Effector memory CD8-positive, alpha-beta T cell (primary cell): ENCODE measurements at regions not wholly inside any gene's neighbourhood (a gene's known extent, or its start where the extent isn't known, plus 50 kb on each side); places are given as distances from the start of the nearest gene placed in this dataset.
"Not testable (repeated sequence)": the region's sequence is repeated elsewhere in the genome, so short reads cannot be mapped to it uniquely, and the experiment has no call there.

Source experiments
- ATAC-seq: fragments of 150-1000 bp; cut with Tn5 transposase; replicated peaks from 2 replicates; pipeline ENCODE4 v1.10.0; 2021; ENCODE audit warnings: mild to moderate bottlenecking, moderate library complexity
- DNase-seq, 3 experiments: peaks; one replicate each; pipeline ENCODE4 v3.0.0; 2021
- H3K27ac Mint-ChIP-seq, 2 donors: one replicate each; pipeline ENCODE4 v1.8.0; 2022; ENCODE audit warnings: mild to moderate bottlenecking in 2 of 2, mixed read lengths in 2 of 2, moderate library complexity in 2 of 2
- H3K27me3 Mint-ChIP-seq, 2 donors: one replicate each; pipeline ENCODE4 v1.8.0; 2022; ENCODE audit warnings: mixed read lengths in 2 of 2
- H3K36me3 Mint-ChIP-seq: one replicate; pipeline ENCODE4 v1.8.0; 2022; ENCODE audit warnings: mild to moderate bottlenecking, moderate library complexity, mixed read lengths; ENCODE audit not compliant: insufficient read depth
- H3K4me1 Mint-ChIP-seq, 2 donors: one replicate each; pipeline ENCODE4 v1.8.0; 2022; ENCODE audit warnings: low read depth in 2 of 2, mixed read lengths in 2 of 2
- H3K4me3 Mint-ChIP-seq, 2 donors: one replicate each; pipeline ENCODE4 v1.8.0; 2022; ENCODE audit warnings: mild to moderate bottlenecking in 2 of 2, mixed read lengths in 2 of 2, moderate library complexity in 2 of 2
- H3K9me3 Mint-ChIP-seq, 2 donors: one replicate each; pipeline ENCODE4 v1.8.0; 2022; ENCODE audit warnings: mixed read lengths in 2 of 2

GRCh38 chr7:125926621-125927020 is 997.0 kb upstream of the POT1 start:
- Mint-ChIP-seq H3K9me3 (peaks cover 0 to 6% of the 10 kb centered on the region in 2 donors), H3K27me3 (no peaks in the 10 kb centered on the region), H3K27ac (no peak overlapping the region), H3K4me3 (no peak overlapping the region), H3K4me1 (no peaks in the 10 kb centered on the region), H3K36me3 (no peaks in the 10 kb centered on the region)
- no peak for ATAC-seq
- no peak for DNase-seq

GRCh38 chr7:125924037-125924436 is 994.4 kb upstream of the POT1 start:
- Mint-ChIP-seq H3K4me1 (no peaks in the 10 kb centered on the region), H3K27me3 (no peaks in the 10 kb centered on the region), H3K27ac (no peak overlapping the region), H3K4me3 (no peak overlapping the region), H3K36me3 (no peaks in the 10 kb centered on the region), H3K9me3 (peaks cover 5 to 7% of the 10 kb centered on the region in 2 donors)
- ATAC-seq = no peak
- no peak for DNase-seq

- not testable (repeated sequence) for H3K27ac Mint-ChIP-seq, ATAC-seq, H3K4me1 Mint-ChIP-seq, DNase-seq, H3K27me3 Mint-ChIP-seq, H3K4me3 Mint-ChIP-seq, H3K36me3 Mint-ChIP-seq
- peaks cover 42 to 62% of the 10 kb centered on the region in 2 donors for H3K9me3 Mint-ChIP-seq
These were observed 985.8 kb upstream of the POT1 start for GRCh38 chr7:125915381-125915948.

GRCh38 chr7:125908711-125909110 is 979.1 kb upstream of the POT1 start:
- DNase-seq (no peak), ATAC-seq (no peak)
- H3K4me3 Mint-ChIP-seq = no peak overlapping the region
- no peaks in the 10 kb centered on the region for H3K27me3 Mint-ChIP-seq
- H3K4me1 Mint-ChIP-seq = no peaks in the 10 kb centered on the region
- H3K9me3 Mint-ChIP-seq = peaks cover 27 to 36% of the 10 kb centered on the region in 2 donors
- H3K27ac Mint-ChIP-seq = no peak overlapping the region
- H3K36me3 Mint-ChIP-seq = no peaks in the 10 kb centered on the region

GRCh38 chr7:125899577-125899976 is 970.0 kb upstream of the POT1 start:
- Mint-ChIP-seq H3K27ac (no peak overlapping the region), H3K27me3 (no peaks in the 10 kb centered on the region), H3K9me3 (peaks cover 7 to 19% of the 10 kb centered on the region in 2 donors), H3K36me3 (no peaks in the 10 kb centered on the region), H3K4me1 (no peaks in the 10 kb centered on the region), H3K4me3 (no peak overlapping the region)
- no peak for ATAC-seq
- no peak for DNase-seq

- H3K9me3 Mint-ChIP-seq = peaks cover 8 to 13% of the 10 kb centered on the region in 2 donors
- no peak for DNase-seq
- no peaks in the 10 kb centered on the region for H3K27me3 Mint-ChIP-seq
- no peak for ATAC-seq
- no peak overlapping the region for H3K4me3 Mint-ChIP-seq
- no peak overlapping the region for H3K27ac Mint-ChIP-seq
- no peaks in the 10 kb centered on the region for H3K4me1 Mint-ChIP-seq
- H3K36me3 Mint-ChIP-seq = peaks cover 3% of the 10 kb centered on the region
These were observed 962.8 kb upstream of the POT1 start for GRCh38 chr7:125892434-125892833.

GRCh38 chr7:125878988-125879387 is 949.4 kb upstream of the POT1 start:
- H3K4me3 Mint-ChIP-seq = no peak overlapping the region
- DNase-seq = no peak
- ATAC-seq = no peak
- H3K27me3 Mint-ChIP-seq = no peaks in the 10 kb centered on the region
- no peak overlapping the region for H3K27ac Mint-ChIP-seq
- no peaks in the 10 kb centered on the region for H3K36me3 Mint-ChIP-seq
- H3K4me1 Mint-ChIP-seq = no peaks in the 10 kb centered on the region
- H3K9me3 Mint-ChIP-seq = no peaks in the 10 kb centered on the region

- Mint-ChIP-seq H3K36me3 (no peaks in the 10 kb centered on the region), H3K27ac (no peak overlapping the region), H3K9me3 (no peaks in the 10 kb centered on the region), H3K4me1 (no peaks in the 10 kb centered on the region), H3K4me3 (no peak overlapping the region), H3K27me3 (no peaks in the 10 kb centered on the region)
- ATAC-seq = no peak
- DNase-seq = no peak
These were observed 948.8 kb upstream of the POT1 start for GRCh38 chr7:125878235-125878956.

- DNase-seq (no peak), ATAC-seq (no peak)
- Mint-ChIP-seq H3K4me3 (no peak overlapping the region), H3K27ac (no peak overlapping the region), H3K4me1 (no peaks in the 10 kb centered on the region), H3K36me3 (no peaks in the 10 kb centered on the region), H3K9me3 (peaks cover 0 to 3% of the 10 kb centered on the region in 2 donors), H3K27me3 (no peaks in the 10 kb centered on the region)
These were observed 947.6 kb upstream of the POT1 start for GRCh38 chr7:125877246-125877645.

GRCh38 chr7:125876431-125876830 is 946.8 kb upstream of the POT1 start:
- no peak for DNase-seq
- H3K4me1 Mint-ChIP-seq = no peaks in the 10 kb centered on the region
- no peak for ATAC-seq
- H3K27me3 Mint-ChIP-seq = no peaks in the 10 kb centered on the region
- H3K27ac Mint-ChIP-seq = no peak overlapping the region
- no peak overlapping the region for H3K4me3 Mint-ChIP-seq
- no peaks in the 10 kb centered on the region for H3K36me3 Mint-ChIP-seq
- peaks cover 0 to 4% of the 10 kb centered on the region in 2 donors for H3K9me3 Mint-ChIP-seq

- Mint-ChIP-seq H3K9me3 (peaks cover 6 to 17% of the 10 kb centered on the region in 2 donors), H3K36me3 (no peaks in the 10 kb centered on the region), H3K4me3 (no peak overlapping the region), H3K27ac (no peak overlapping the region), H3K27me3 (no peaks in the 10 kb centered on the region), H3K4me1 (no peaks in the 10 kb centered on the region)
- ATAC-seq = no peak
- DNase-seq = no peak
These were observed 941.8 kb upstream of the POT1 start for GRCh38 chr7:125871431-125871830.

- Mint-ChIP-seq H3K9me3 (peaks cover 12 to 18% of the 10 kb centered on the region in 2 donors), H3K4me3 (no peak overlapping the region), H3K36me3 (no peaks in the 10 kb centered on the region)
These were observed 928.0 kb upstream of the POT1 start for GRCh38 chr7:125857606-125858005.

GRCh38 chr7:125848157-125848556 is 918.5 kb upstream of the POT1 start:
- Mint-ChIP-seq H3K4me3 (no peak overlapping the region), H3K27ac (no peak overlapping the region), H3K9me3 (peaks cover 12 to 19% of the 10 kb centered on the region in 2 donors), H3K36me3 (no peaks in the 10 kb centered on the region), H3K4me1 (no peaks in the 10 kb centered on the region), H3K27me3 (no peaks in the 10 kb centered on the region)
- DNase-seq (no peak), ATAC-seq (no peak)

More at GRCh38 chr7:125857606-125858005, 928.0 kb upstream of the POT1 start:
- no peaks in the 10 kb centered on the region for H3K27me3 Mint-ChIP-seq
- ATAC-seq (no peak), DNase-seq (no peak)
- H3K4me1 Mint-ChIP-seq = no peaks in the 10 kb centered on the region
- no peak overlapping the region for H3K27ac Mint-ChIP-seq

GRCh38 chr7:125847692-125848091 is 918.1 kb upstream of the POT1 start:
- ATAC-seq (no peak), DNase-seq (no peak)
- Mint-ChIP-seq H3K4me3 (no peak overlapping the region), H3K27me3 (no peaks in the 10 kb centered on the region), H3K4me1 (no peaks in the 10 kb centered on the region), H3K36me3 (no peaks in the 10 kb centered on the region), H3K27ac (no peak overlapping the region), H3K9me3 (peaks cover 12 to 19% of the 10 kb centered on the region in 2 donors)
